ENCODE measurements at regions not wholly inside any gene's neighbourhood (a gene's known extent, or its start where the extent isn't known, plus 50 kb on each side); places are given as distances from the start of the nearest gene placed in this dataset.
"Not testable (repeated sequence)": the region's sequence is repeated elsewhere in the genome, so short reads cannot be mapped to it uniquely, and the experiment has no call there.

GRCh38 chr15:20343395-20344211 is 198.0 kb downstream of the GOLGA6L6 start:
- H3K27me3 ChIP-seq (replicated peaks in 1 of 4; ENCODE audit: control extremely low read depth in 1 of 4, control insufficient read depth in 3 of 4, insufficient read depth in 4 of 4, low read length in 3 of 4); H3K36me3 ChIP-seq (replicated peaks in 1 of 2; ENCODE audit: control extremely low read depth in 1 of 2, control insufficient read depth in 1 of 2, extremely low read depth in 1 of 2, insufficient read depth in 2 of 2, low read length in 1 of 2); H4K20me1 ChIP-seq (ENCODE audit: control insufficient read depth, insufficient read depth, low read length, poor library complexity, severe bottlenecking); CTCF ChIA-PET; H3K27ac Mint-ChIP-seq; H3K4me1 Mint-ChIP-seq; H3K4me3 Mint-ChIP-seq; H3K4me2 ChIP-seq (replicated peaks; ENCODE audit: low read depth, low read length, poor library complexity, severe bottlenecking); H2AFZ ChIP-seq (ENCODE audit: insufficient read depth, low read depth, low read length, poor library complexity, severe bottlenecking); H3K9ac ChIP-seq (ENCODE audit: low read length); H3K27me3 Mint-ChIP-seq; H3K4me1 ChIP-seq (ENCODE audit: control insufficient read depth in 2 of 2, insufficient read depth in 2 of 2, low read length in 2 of 2); intact Hi-C loops (cut with micrococcal nuclease); ATAC-seq (ENCODE audit: low read depth); H3K27ac ChIP-seq (ENCODE audit: low read length in 2 of 2); H3K79me2 ChIP-seq (ENCODE audit: control insufficient read depth, insufficient read depth, low read length); H3K9me3 Mint-ChIP-seq (ENCODE audit: insufficient read depth); H3K4me3 ChIP-seq (ENCODE audit: control extremely low read depth in 1 of 5, extremely low read depth in 1 of 5, insufficient read depth in 1 of 5, low read depth in 2 of 5, low read length in 4 of 5): not testable (repeated sequence)
- WGBS (ENCODE audit: insufficient coverage), result 88% methylated on average over 10 of the region's 10 CpGs
- POLR2A ChIA-PET, result interaction anchor here (0.6 kb wide), 1 partner anchor 13 kb away, joined by 3 read pairs; no protein-coding TSS in a partner anchor
- DNase-seq, result peak; percentile 2
- H3K9me3 ChIP-seq (ENCODE audit: control extremely low read depth in 1 of 3, control insufficient read depth in 2 of 3, insufficient read depth in 1 of 3, low read length in 2 of 3), result peaks cover 0 to 76% (median 6%) of the 10 kb centered on the region in 3 donors

- H3K27ac Mint-ChIP-seq; H3K9ac ChIP-seq (ENCODE audit: low read length); H3K27me3 Mint-ChIP-seq; H3K27me3 ChIP-seq (replicated peaks in 1 of 4; ENCODE audit: control extremely low read depth in 1 of 4, control insufficient read depth in 3 of 4, insufficient read depth in 4 of 4, low read length in 3 of 4); H2AFZ ChIP-seq (ENCODE audit: insufficient read depth, low read depth, low read length, poor library complexity, severe bottlenecking); ATAC-seq (ENCODE audit: low read depth); POLR2A ChIA-PET; H3K4me2 ChIP-seq (replicated peaks; ENCODE audit: low read depth, low read length, poor library complexity, severe bottlenecking); CTCF ChIA-PET; H4K20me1 ChIP-seq (ENCODE audit: control insufficient read depth, insufficient read depth, low read length, poor library complexity, severe bottlenecking); H3K4me1 ChIP-seq (ENCODE audit: control insufficient read depth in 2 of 2, insufficient read depth in 2 of 2, low read length in 2 of 2); H3K4me3 Mint-ChIP-seq; DNase-seq; H3K4me3 ChIP-seq (ENCODE audit: control extremely low read depth in 1 of 5, extremely low read depth in 1 of 5, insufficient read depth in 1 of 5, low read depth in 2 of 5, low read length in 4 of 5); H3K27ac ChIP-seq (ENCODE audit: low read length in 2 of 2); H3K4me1 Mint-ChIP-seq; intact Hi-C loops (cut with micrococcal nuclease); H3K36me3 ChIP-seq (replicated peaks in 1 of 2; ENCODE audit: control extremely low read depth in 1 of 2, control insufficient read depth in 1 of 2, extremely low read depth in 1 of 2, insufficient read depth in 2 of 2, low read length in 1 of 2); H3K9me3 Mint-ChIP-seq (ENCODE audit: insufficient read depth); H3K79me2 ChIP-seq (ENCODE audit: control insufficient read depth, insufficient read depth, low read length): not testable (repeated sequence)
- 73% methylated on average over 4 of the region's 4 CpGs for WGBS (ENCODE audit: insufficient coverage)
- peaks cover 0 to 75% (median 6%) of the 10 kb centered on the region in 3 donors for H3K9me3 ChIP-seq (ENCODE audit: control extremely low read depth in 1 of 3, control insufficient read depth in 2 of 3, insufficient read depth in 1 of 3, low read length in 2 of 3)
These were observed 198.8 kb downstream of the GOLGA6L6 start for GRCh38 chr15:20342601-20343394.
